CD4-positive, alpha-beta T cell treated with Interleukin-6 at 100 ng/mL for 8 hours (primary cell): ENCODE measurements at regions not wholly inside any gene's neighbourhood (a gene's known extent, or its start where the extent isn't known, plus 50 kb on each side); places are given as distances from the start of the nearest gene placed in this dataset.
"Not testable (repeated sequence)": the region's sequence is repeated elsewhere in the genome, so short reads cannot be mapped to it uniquely, and the experiment has no call there.

Source experiments
- DNase-seq: peaks from one replicate; pipeline ENCODE4 v3.0.0-alpha.2; 2020; ENCODE audit warnings: mixed read lengths, low spot score

- DNase-seq, result no peak
Measured at GRCh38 chr19:27891411-27891810, 1321.5 kb downstream of the UQCRFS1 start.

GRCh38 chr19:27890696-27891095 is 1322.3 kb downstream of the UQCRFS1 start:
- DNase-seq, result no peak

GRCh38 chr19:27890206-27890605 is 1322.7 kb downstream of the UQCRFS1 start:
- DNase-seq, result no peak

- DNase-seq, result no peak
Measured at GRCh38 chr19:27889156-27889555, 1323.8 kb downstream of the UQCRFS1 start.

GRCh38 chr19:27887946-27888345 is 1325.0 kb downstream of the UQCRFS1 start:
- no peak for DNase-seq

GRCh38 chr19:27885359-27885758 is 1327.6 kb downstream of the UQCRFS1 start:
- DNase-seq, result no peak

GRCh38 chr19:27884376-27884775 is 1328.6 kb downstream of the UQCRFS1 start:
- no peak for DNase-seq

GRCh38 chr19:27881213-27881612 is 1331.7 kb downstream of the UQCRFS1 start:
- no peak for DNase-seq

- DNase-seq, result no peak
Measured at GRCh38 chr19:27876976-27877512, 1335.9 kb downstream of the UQCRFS1 start.

GRCh38 chr19:27876489-27876888 is 1336.5 kb downstream of the UQCRFS1 start:
- no peak for DNase-seq

- DNase-seq, result no peak
Measured at GRCh38 chr19:27872370-27872769, 1340.6 kb downstream of the UQCRFS1 start.

GRCh38 chr19:27870293-27870692 is 1342.7 kb downstream of the UQCRFS1 start:
- DNase-seq, result no peak

GRCh38 chr19:27868007-27868406 is 1344.9 kb downstream of the UQCRFS1 start:
- no peak for DNase-seq

- DNase-seq, result no peak
Measured at GRCh38 chr19:27865927-27866777, 1346.8 kb downstream of the UQCRFS1 start.

- no peak for DNase-seq
Measured at GRCh38 chr19:27861411-27861975, 1351.5 kb downstream of the UQCRFS1 start.

- no peak for DNase-seq
Measured at GRCh38 chr19:27860309-27860934, 1352.5 kb downstream of the UQCRFS1 start.

GRCh38 chr19:27859689-27860088 is 1353.3 kb downstream of the UQCRFS1 start:
- DNase-seq, result no peak

- DNase-seq, result no peak
Measured at GRCh38 chr19:27858981-27859581, 1353.9 kb downstream of the UQCRFS1 start.

GRCh38 chr19:27852931-27853330 is 1360.0 kb downstream of the UQCRFS1 start:
- DNase-seq, result not testable (repeated sequence)

- DNase-seq, result no peak
Measured at GRCh38 chr19:27851543-27852060, 1361.3 kb downstream of the UQCRFS1 start.

- no peak for DNase-seq
Measured at GRCh38 chr19:27851002-27851481, 1361.9 kb downstream of the UQCRFS1 start.

- DNase-seq, result no peak
Measured at GRCh38 chr19:27846944-27847343, 1366.0 kb downstream of the UQCRFS1 start.
